Breast epithelium (tissue), 3 donors: ENCODE measurements at regions not wholly inside any gene's neighbourhood (a gene's known extent, or its start where the extent isn't known, plus 50 kb on each side); places are given as distances from the start of the nearest gene placed in this dataset.

Experiments used
- POLR2A ChIP-seq: fragments of 450-650 bp; IDR thresholded peaks from one replicate; pipeline ENCODE4 v1.6.1; 2016; ENCODE audit warnings: antibody characterized with exemption, mild to moderate bottlenecking, moderate library complexity
- POLR2AphosphoS5 ChIP-seq, 3 donors: sonication (generic); formaldehyde crosslinking; IDR thresholded peaks; one replicate each; pipeline ENCODE4 v1.6.1; 2017; ENCODE audit warnings: antibody characterized with exemption in 3 of 3

DNA sequence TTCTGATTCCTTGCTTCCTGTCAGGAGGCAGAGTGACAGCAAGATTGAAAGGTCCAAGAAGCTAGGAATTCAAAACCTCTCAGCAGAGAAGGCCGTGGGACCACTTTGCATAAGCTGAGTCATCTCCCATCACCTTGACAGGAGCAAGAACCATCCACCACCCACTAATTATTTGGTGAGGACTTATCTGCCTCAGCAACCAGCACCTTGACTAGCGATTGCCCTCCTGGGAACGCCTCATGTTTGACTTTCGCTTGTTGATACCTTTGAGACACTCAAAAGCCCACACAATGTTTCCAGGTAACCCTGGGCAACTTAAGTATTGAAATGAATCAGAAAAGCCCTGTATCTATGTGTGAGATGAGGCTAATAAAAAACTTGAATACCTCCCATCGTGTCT is 233.5 kb upstream of the GYPA start:
- no peak for TF ChIP-seq POLR2A
- TF ChIP-seq POLR2AphosphoS5 (IDR thresholded peaks at IDR 0.05) = no peak
